Hindlimb muscle (tissue), 1 donor: ENCODE measurements at regions not wholly inside any gene's neighbourhood (a gene's known extent, or its start where the extent isn't known, plus 50 kb on each side); places are given as distances from the start of the nearest gene placed in this dataset.
"Not testable (repeated sequence)": the region's sequence is repeated elsewhere in the genome, so short reads cannot be mapped to it uniquely, and the experiment has no call there.

ENCODE experiments used
- DNase-seq: peaks from one replicate; pipeline ENCODE4 v3.0.0-alpha.2; 2013

GRCh38 chr4:58871509-58871908 is 1761.3 kb upstream of the IGFBP7 start:
- no peak for DNase-seq

GRCh38 chr4:58849026-58849425 is 1738.8 kb upstream of the IGFBP7 start:
- no peak for DNase-seq

GRCh38 chr4:58843455-58843854 is 1733.3 kb upstream of the IGFBP7 start:
- no peak for DNase-seq

- no peak for DNase-seq
Observed at GRCh38 chr4:58833126-58833525, 1722.9 kb upstream of the IGFBP7 start.

- no peak for DNase-seq
Observed at GRCh38 chr4:58825278-58825677, 1715.1 kb upstream of the IGFBP7 start.

- DNase-seq, result not testable (repeated sequence)
Observed at GRCh38 chr4:58818560-58818959, 1708.4 kb upstream of the IGFBP7 start.

- no peak for DNase-seq
Observed at GRCh38 chr4:58809948-58810347, 1699.8 kb upstream of the IGFBP7 start.

- no peak for DNase-seq
Observed at GRCh38 chr4:58809366-58809765, 1699.2 kb upstream of the IGFBP7 start.

GRCh38 chr4:58808817-58809216 is 1698.6 kb upstream of the IGFBP7 start:
- DNase-seq, result no peak

- DNase-seq, result no peak
Observed at GRCh38 chr4:58807843-58808615, 1697.8 kb upstream of the IGFBP7 start.

GRCh38 chr4:58776627-58777026 is 1666.4 kb upstream of the IGFBP7 start:
- DNase-seq, result no peak

GRCh38 chr4:58767598-58767997 is 1657.4 kb upstream of the IGFBP7 start:
- DNase-seq, result no peak

- DNase-seq, result no peak
Observed at GRCh38 chr4:58766763-58767162, 1656.6 kb upstream of the IGFBP7 start.

GRCh38 chr4:58761563-58761962 is 1651.4 kb upstream of the IGFBP7 start:
- no peak for DNase-seq

- DNase-seq, result no peak
Observed at GRCh38 chr4:58760737-58761136, 1650.6 kb upstream of the IGFBP7 start.

- DNase-seq, result no peak
Observed at GRCh38 chr4:58760100-58760499, 1649.9 kb upstream of the IGFBP7 start.

GRCh38 chr4:58749206-58749605 is 1639.0 kb upstream of the IGFBP7 start:
- no peak for DNase-seq

- no peak for DNase-seq
Observed at GRCh38 chr4:58740897-58741296, 1630.7 kb upstream of the IGFBP7 start.

- no peak for DNase-seq
Observed at GRCh38 chr4:58739275-58739674, 1629.1 kb upstream of the IGFBP7 start.

- no peak for DNase-seq
Observed at GRCh38 chr4:58738375-58738774, 1628.2 kb upstream of the IGFBP7 start.

GRCh38 chr4:58734030-58734674 is 1624.0 kb upstream of the IGFBP7 start:
- DNase-seq, result no peak

GRCh38 chr4:58732973-58733372 is 1622.8 kb upstream of the IGFBP7 start:
- DNase-seq, result no peak

- DNase-seq, result no peak
Observed at GRCh38 chr4:58723954-58724353, 1613.8 kb upstream of the IGFBP7 start.

- no peak for DNase-seq
Observed at GRCh38 chr4:58711039-58711438, 1600.9 kb upstream of the IGFBP7 start.
